GM18505 (cell line): ENCODE measurements at regions not wholly inside any gene's neighbourhood (a gene's known extent, or its start where the extent isn't known, plus 50 kb on each side); places are given as distances from the start of the nearest gene placed in this dataset.

Experiments
- ATAC-seq: cut with Tn5 transposase; IDR thresholded peaks from one replicate; pipeline ENCODE4 v1.9.1; 2021; ENCODE audit not compliant: unreplicated experiment
- POLR2A ChIP-seq: IDR thresholded peaks from 4 replicates; pipeline ENCODE4 v1.6.1; 2011; ENCODE audit warnings: borderline replicate concordance; ENCODE audit not compliant: insufficient read depth, insufficient read length; ENCODE audit errors: extremely low read depth

DNA sequence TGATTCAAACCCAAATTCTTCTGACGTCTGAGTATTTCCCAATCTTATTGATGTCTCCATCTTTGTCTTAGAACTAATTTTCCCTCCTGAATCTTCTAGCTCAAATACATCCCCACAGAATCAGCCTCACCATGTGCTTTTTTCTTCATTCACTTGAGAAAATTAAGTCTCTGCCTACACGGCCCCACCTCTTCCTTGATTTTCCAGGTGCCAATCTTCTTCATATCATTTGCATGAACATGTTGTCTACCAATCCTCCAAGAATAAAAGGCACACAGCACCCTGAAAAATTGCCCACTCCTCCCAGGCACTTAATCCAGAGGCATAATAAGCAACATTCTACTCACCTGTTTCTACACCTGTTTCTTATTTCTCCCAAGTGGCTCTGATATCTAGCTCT, 408.1 kb upstream of the NBEA start:
- TF ChIP-seq POLR2A: no peak
- ATAC-seq: no peak

DNA sequence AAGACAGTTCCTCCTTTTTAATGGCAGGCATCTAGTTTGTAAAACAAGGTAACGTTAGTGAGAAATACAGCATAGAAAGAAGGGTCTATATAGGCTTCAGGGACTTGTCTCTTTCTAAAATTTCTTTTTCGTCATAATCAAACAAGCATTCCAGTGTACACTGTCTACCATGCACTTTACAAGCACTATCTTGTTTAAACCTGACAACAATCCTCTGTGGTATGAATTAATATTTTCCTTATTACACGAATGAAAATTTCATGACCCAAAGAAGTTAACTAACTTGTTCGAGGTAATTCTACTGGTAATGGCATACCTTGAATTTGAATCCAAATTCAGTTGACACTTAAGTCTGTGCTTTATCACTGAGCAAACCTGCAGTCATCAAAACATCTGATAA, 399.7 kb upstream of the NBEA start:
- no peak for ATAC-seq
- no peak for TF ChIP-seq POLR2A

- no peak for ATAC-seq
- TF ChIP-seq POLR2A: no peak
Measured at GRCh38 chr13:34543836-34544235, 398.2 kb upstream of the NBEA start.

- no peak for ATAC-seq
- no peak for TF ChIP-seq POLR2A
Measured at GRCh38 chr13:34545461-34545860, 396.6 kb upstream of the NBEA start.

DNA sequence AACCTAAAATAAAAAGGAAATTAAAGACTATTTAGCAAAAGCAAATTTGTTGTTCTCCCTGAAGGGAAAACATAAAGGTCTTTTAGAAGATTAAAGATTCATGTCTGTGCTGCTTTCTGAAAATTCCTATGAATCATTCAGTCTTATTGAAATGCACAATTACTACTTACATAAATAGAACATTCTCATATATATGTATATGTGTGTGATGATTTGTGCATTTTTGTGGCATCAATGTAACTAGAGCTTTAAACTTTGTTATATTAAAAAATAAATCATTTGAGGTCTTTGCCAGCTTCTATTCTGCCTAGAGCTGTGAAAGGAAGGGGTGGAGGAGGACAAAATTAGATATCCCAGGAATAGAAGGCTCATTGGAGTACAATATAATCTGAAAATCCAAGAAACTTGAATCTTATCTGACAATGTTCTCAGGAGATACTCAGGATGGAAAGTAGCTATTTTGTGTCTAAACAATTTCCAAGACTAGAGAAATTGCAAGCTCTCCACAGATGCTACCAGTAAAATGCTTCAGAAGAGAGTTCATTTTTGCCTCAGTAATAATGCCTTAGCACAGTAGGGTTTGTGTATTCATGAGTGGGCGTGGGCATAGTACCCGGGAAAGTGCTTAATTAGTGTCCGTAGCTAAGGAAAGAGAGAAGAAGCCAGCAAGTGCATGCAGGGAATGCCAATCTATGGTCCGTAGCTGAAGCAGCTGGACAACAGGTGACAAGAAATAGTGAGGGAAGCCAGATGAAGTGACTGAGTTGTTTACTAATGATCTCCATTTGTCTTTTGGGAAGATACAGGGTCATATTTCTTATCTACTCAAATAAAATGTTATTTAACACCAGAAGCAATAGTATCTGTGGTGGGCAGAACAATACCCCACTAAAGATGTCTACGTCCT, 395.5 kb upstream of the NBEA start:
- no peak for ATAC-seq
- TF ChIP-seq POLR2A: no peak

DNA sequence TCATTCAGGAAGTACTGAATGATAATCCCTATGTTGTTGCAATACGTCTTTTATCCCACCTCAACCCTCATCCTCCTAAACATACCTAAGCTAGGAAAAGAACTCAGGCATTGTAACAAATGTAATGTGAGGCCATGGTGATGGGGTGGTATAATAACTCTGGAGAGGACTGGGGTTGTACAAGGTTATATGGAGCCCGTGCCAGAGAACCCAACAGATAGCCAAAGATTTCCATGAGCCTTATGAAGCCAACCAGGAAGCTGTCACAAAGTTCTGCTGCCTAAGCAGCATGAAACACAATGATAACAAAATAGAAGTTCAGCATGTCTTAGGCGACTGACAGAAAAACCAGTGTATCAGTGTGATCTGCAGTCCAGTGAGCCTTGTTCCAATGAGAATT, 394.1 kb upstream of the NBEA start:
- ATAC-seq: no peak
- no peak for TF ChIP-seq POLR2A

DNA sequence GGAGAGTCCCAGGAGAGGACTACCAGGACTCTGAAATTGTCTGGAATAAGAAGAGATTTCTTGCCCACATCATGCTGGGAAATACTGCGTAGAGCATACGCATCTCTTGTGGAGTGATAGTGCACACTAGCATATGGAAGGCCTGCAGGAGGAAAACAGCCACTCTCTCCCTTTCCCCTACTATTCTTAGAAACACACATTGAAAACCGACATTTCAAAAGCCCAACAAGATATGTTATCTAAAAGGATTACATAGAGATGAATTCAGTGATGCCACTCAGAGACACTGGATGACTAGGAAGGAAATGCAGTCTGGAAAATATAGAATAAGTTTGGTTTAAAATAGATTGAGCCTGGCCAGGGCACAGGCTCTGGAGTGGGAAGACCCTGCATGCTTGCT, 388.7 kb upstream of the NBEA start:
- no peak for TF ChIP-seq POLR2A
- ATAC-seq: no peak

DNA sequence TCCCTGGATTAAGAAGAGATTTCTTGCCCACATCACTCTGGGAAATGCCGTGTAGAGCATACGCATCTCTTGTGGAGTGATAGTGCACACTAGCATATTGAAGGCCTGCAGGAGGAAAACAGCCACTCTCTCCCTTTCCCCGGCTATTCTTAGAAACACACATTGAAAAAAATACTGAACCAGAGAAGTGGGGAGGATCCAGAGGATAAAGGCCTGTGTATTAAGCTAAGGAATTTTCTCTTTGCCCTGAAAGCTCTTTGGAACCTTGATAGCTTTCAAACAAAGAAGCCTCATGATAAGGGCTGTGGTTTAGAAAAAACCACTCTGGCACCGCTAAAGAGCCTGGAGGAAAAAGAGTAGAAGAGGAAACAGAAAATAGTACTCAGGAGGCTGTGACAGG, 386.1 kb upstream of the NBEA start:
- TF ChIP-seq POLR2A: no peak
- no peak for ATAC-seq

DNA sequence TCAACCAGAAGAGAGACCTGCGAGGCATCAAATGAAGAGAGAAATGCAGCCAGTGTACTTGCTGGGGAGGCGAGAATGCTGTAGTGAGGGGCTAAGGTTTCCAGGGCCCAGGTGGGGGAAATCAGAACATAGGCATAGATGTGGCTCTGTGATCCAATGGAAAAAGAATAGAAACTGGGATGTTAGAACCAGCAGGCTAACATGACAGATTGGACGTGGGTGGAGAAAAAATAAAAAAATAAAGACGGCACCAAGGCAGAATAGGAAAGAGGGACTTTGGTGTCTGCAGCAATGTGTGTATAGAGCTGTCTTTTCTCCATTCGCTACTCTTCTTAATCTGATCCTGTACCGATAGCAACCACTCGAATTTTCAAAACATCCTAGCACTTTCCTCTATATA, 381.0 kb upstream of the NBEA start:
- no peak for TF ChIP-seq POLR2A
- ATAC-seq: no peak

DNA sequence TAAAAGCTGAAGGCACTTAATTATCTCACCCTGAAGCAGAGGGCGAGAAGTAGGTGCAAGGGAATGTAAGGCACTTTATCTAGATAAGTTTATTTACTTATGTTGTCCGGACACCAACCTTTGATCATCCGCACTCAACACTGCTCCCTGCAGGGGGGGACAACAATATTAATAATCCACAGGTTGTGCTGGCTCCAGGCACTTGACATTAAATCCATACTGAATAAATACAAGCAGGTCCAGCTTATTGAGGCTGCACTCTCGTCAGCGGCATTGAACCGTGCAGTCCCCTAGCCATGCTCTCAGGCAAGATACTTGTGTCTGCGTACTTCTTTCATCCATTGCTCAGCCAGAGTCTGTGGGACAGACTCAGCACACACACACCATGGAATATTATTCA, 374.5 kb upstream of the NBEA start:
- ATAC-seq: no peak
- TF ChIP-seq POLR2A: no peak

GRCh38 chr13:34570698-34571353, 371.2 kb upstream of the NBEA start:
- no peak for ATAC-seq
- no peak for TF ChIP-seq POLR2A

GRCh38 chr13:34571716-34572115, 370.4 kb upstream of the NBEA start:
- no peak for TF ChIP-seq POLR2A

GRCh38 chr13:34577051-34577450, 365.0 kb upstream of the NBEA start:
- no peak for TF ChIP-seq POLR2A
- ATAC-seq: no peak

More at GRCh38 chr13:34571716-34572115, 370.4 kb upstream of the NBEA start:
- no peak for ATAC-seq

DNA sequence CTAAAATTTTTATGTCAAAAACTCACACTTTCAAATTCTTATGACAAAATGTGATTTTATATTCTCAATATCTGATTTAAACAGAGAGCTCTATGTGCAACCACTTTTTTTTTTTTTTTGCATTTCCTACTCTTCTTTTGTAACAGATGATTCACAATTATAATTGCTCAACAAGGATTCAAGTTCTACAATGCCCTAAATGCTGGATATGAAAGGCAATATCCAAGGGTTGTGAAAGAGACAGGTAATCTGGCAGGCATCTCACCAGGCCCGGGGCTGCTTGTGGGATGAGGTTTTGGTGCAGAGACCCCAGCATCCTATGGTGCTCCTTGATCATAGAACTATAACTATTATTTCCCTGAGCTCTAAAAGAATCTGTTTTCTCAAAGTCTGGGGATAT, 363.6 kb upstream of the NBEA start:
- TF ChIP-seq POLR2A: no peak
- ATAC-seq: no peak
